ENCODE measurements at regions not wholly inside any gene's neighbourhood (a gene's known extent, or its start where the extent isn't known, plus 50 kb on each side); places are given as distances from the start of the nearest gene placed in this dataset.

DNA sequence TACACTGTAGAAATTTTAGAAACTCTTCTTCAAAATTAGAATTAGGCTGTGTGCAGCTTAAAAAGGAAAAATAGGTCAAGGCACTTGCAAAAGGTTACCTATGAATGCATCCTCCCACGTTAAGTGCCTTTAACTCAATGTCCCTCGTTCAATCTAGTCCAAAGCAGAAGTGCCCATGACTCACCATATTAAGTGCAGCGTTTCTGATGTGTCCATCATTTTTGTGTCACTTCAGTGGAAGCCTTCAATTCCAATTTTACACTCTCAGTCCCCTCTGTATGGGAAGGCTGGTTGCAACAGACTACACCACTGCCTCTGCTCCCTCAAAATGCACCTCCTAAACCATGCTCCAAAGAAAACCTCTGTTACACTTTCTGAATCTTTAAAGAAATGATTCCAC, 53.4 kb downstream of the FOXB1 start:
- no peak overlapping the region for H3K4me3 ChIP-seq (ENCODE audit: low read length)
- TF ChIP-seq ZNF274 (IDR thresholded peaks at IDR 0.05; ENCODE audit: low read depth, low read length): no peak

DNA sequence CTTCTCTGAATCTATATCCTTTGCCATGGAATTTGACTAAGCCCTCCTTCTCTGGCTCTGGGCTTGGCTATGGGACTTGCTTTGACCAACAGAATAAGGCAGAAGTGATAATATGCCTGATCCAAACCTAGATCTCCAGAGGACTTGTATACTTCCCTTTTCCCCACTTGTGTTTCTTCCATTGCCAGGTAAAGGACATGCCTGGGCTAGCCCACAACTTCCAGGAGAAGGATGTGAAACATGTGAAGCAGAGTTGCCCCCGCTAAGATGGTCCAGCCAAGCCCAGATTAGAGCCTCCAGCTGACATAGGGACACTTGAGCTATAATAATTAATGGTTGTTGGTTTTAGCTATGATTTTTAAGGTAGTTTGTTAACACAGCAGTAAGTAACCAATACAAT, 55.1 kb downstream of the FOXB1 start:
- no peak overlapping the region for H3K4me3 ChIP-seq (ENCODE audit: low read length)
- no peak for TF ChIP-seq ZNF274 (IDR thresholded peaks at IDR 0.05; ENCODE audit: low read depth, low read length)

DNA sequence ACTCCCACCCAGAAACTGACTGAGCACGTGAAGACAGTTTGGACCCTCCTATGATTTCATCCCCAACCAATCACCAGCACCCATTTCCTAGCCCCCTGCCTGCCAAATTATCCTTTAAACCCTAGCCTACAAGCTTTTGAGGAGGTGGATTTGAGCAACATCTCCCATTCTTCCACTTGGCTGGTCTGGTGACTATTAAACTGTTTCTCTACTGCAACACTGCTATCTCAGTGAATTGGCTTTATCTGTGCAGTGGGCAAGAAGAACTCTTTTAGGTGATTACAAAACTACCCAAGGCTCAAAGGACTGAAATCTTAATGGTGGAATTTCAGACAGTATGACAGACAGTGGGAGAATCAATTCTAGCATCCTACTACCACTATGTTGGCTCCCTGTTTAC, 57.6 kb downstream of the FOXB1 start:
- H3K4me3 ChIP-seq (ENCODE audit: low read length): no peak overlapping the region
- no peak for TF ChIP-seq ZNF274 (IDR thresholded peaks at IDR 0.05; ENCODE audit: low read depth, low read length)

DNA sequence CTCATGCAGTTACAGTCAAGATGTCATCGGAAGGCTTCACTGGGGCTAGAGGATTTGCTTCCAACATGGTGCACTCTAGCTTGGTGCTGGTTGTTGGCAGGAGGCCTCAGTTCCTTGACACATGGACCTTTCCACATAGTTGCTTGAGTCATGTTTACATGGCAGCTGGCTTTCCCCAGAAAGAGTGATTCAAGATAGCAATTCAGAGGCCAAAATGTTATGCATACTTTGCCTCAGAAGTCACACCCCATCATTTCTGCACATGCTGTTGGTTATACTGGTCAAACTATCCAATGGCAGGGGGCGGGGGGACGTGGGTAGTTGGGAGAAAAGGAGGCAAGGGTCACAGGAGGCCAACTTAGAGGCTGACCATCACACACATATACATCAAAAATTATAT, 58.7 kb downstream of the FOXB1 start:
- TF ChIP-seq ZNF274 (IDR thresholded peaks at IDR 0.05; ENCODE audit: low read depth, low read length): no peak
- no peak overlapping the region for H3K4me3 ChIP-seq (ENCODE audit: low read length)

DNA sequence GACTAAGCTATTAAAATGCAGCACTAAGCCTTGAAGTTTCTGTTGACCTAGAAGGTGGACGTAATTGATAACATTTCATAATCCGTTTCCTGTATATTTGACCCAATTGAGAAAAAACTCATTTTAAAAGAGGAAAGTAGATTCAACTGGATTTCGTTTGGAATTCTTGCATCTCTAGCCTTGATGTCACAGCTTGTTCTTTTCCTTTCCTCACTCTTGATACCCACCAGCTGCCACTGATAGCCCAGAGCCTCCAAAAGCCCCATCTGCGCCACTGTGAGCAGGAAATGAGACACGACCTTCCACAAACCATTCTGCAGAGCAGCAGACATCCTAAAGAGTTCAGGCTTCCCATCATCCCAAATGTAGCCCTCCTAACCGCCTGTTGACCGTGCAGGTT, 61.8 kb downstream of the FOXB1 start:
- H3K4me3 ChIP-seq (ENCODE audit: low read length): no peak overlapping the region
- TF ChIP-seq ZNF274 (IDR thresholded peaks at IDR 0.05; ENCODE audit: low read depth, low read length): no peak

DNA sequence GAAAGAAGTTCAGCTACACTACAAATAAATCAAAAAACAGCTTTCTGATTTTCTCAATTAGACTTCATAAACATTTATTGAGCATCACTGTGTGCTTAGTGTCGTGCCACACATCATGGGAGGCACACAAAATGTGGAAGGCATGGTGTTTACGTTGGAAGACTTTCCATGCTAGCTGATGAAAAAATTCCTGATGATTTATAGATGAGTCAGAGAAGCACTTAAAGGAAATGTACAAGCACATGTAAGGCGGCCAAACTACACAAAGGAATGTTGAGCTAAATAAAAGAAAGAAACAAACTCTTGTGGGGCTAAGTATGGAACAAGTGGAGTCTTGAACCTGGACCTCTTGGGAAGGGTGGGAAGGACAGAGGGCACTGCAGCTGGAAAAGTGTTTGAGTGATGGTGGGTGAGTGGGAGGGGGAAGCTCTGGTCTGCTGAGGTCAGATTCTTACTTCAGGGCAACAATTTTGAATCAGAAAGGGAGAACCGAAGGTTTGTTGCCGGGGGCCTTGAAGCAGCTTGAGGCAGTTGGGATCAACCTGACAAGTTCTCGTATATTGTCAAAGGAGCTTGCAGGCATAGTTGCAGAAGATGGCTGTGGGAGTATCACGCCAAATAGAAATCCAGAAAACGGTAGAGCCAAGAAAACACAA, 66.9 kb downstream of the FOXB1 start:
- H3K4me3 ChIP-seq (ENCODE audit: low read length): no peak overlapping the region

DNA sequence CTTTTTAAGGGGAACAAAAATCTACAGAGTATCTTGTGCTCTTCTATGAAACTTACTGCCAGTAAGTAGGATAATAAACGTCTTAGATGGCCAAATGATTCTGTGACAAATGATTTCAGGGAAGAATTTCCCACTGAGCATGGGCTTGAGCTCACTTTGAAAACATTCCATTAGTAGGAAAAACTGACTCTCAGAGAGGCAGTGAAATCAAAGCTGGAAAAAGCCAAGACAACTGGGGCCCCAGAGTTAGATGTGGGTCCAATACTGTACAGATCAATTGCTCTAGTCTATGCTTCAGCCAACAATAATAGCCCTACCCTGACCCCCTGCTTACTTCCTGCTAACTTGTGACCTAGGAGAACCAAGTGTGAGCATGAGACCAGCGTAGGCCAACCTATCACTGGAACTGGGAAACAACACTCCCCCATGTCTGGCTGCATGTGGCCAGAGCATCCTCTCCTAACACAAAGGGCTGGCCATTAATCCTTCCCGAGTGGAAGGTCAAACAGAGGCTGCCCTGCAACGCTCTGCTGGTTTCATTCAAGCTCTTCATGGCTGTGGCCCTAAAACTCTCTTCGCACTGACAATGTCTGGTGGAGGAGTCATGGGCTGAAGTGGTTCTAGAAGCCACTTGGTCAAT, 68.8 kb downstream of the FOXB1 start:
- no peak for TF ChIP-seq ZNF274 (IDR thresholded peaks at IDR 0.05; ENCODE audit: low read depth, low read length)
- H3K4me3 ChIP-seq (ENCODE audit: low read length): no peak overlapping the region

More for the DNA sequence above, 66.9 kb downstream of the FOXB1 start:
- no peak for TF ChIP-seq ZNF274 (IDR thresholded peaks at IDR 0.05; ENCODE audit: low read depth, low read length)

DNA sequence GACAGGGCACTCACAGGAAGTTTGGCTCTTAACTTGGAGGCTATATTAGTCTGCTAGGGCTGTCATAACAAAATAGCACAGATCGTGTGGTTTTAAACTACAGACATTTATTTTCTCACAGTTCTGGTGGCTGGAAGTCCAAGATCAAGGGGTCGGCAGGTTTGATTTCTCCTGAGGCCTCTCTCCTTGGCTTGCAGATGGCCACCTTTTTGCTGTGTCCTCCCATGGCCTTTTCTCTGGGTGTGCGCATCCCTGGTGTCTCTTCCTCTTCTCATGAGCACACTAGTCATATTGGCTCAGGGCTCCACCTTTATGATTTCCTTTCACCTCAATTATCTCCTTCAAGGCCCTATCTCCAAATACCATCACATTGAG, 69.3 kb downstream of the FOXB1 start:
- H3K4me3 ChIP-seq (ENCODE audit: low read length): no peak overlapping the region
- no peak for TF ChIP-seq ZNF274 (IDR thresholded peaks at IDR 0.05; ENCODE audit: low read depth, low read length)

DNA sequence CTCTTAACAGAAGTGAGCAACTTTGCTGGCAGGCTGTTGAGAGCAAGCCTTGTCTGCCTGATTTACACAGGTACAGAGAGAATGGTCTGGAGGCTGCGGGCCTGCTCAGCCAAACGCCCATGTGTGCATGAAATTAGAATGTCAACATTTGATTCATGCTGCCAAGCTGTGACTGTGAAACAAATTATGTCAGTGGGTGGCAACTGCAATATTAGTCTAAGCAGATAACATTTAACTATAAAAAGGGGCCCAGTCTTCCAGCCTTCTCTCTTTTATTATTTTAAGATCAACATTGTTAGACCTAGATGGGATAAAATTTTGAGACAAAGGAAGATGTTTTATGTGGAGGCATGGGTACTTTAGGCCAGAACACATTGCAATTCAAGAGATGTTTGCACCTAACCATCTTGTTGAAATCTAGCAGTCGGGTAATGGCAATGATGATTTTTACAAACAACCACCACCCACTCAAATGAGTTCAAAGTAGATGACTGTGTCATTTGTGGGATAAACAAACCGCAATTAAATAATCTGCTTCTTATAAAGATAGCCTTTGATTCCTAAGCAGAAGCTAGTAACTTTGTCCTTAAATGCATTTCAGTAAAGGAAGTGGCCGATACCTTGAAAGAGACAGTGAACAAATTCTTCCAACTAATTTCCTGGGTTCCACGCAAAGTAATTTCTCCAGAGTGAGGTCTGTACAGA, 70.2 kb downstream of the FOXB1 start:
- TF ChIP-seq ZNF274 (IDR thresholded peaks at IDR 0.05; ENCODE audit: low read depth, low read length): no peak
- H3K4me3 ChIP-seq (ENCODE audit: low read length): no peak overlapping the region

DNA sequence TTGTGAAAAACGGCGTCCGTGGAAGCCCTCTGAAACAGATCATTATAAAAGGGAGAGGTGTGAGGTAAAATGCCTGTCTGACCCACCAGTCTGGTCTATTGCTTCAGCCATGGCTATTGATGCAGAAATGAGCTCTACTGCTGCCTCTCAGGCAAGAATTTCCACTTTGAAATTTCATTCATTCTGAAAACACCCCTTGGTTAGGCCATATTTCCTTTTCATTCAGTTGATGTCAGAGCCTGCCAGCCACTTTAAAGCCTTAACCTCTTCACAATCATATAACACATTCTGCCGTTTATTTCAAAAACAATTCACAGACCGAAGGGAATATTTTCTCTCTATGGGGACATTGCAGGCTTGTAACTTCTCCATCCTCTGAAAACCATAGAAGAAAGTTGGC, 71.9 kb downstream of the FOXB1 start:
- H3K4me3 ChIP-seq (ENCODE audit: low read length): no peak overlapping the region
- TF ChIP-seq ZNF274 (IDR thresholded peaks at IDR 0.05; ENCODE audit: low read depth, low read length): no peak

DNA sequence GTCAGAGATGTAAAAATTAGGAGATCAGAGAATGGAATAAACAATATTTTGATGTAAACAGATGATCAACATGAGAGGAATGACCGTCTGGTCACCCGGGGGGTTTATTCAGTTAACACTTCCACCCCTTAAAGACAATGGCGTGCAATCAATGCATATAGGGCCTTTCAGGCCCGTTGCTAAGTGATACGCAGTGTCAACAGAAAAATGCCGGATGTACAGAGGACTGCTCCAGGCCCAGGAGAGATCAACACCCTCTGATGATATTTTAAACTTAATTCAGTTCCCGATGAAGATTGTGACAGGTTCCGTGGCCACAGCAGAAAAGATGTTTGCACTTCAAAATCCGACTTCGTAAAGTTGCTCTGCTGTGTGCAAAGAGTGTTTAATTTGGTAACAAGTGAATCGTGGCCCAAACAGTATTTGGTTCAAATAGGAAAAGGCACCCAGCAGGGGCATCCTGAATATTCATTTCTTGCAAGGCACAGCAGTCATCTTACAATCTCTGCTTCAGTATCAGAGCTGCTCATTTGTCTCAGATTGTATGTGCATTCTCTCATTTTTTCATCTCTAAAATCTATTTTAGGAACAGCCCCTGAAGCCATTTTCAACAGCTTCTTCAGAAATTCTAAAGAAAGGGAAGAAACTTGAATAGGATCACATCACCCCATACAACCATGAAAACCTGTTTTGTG, 72.6 kb downstream of the FOXB1 start:
- TF ChIP-seq ZNF274 (IDR thresholded peaks at IDR 0.05; ENCODE audit: low read depth, low read length): no peak
- H3K4me3 ChIP-seq (ENCODE audit: low read length): no peak overlapping the region

DNA sequence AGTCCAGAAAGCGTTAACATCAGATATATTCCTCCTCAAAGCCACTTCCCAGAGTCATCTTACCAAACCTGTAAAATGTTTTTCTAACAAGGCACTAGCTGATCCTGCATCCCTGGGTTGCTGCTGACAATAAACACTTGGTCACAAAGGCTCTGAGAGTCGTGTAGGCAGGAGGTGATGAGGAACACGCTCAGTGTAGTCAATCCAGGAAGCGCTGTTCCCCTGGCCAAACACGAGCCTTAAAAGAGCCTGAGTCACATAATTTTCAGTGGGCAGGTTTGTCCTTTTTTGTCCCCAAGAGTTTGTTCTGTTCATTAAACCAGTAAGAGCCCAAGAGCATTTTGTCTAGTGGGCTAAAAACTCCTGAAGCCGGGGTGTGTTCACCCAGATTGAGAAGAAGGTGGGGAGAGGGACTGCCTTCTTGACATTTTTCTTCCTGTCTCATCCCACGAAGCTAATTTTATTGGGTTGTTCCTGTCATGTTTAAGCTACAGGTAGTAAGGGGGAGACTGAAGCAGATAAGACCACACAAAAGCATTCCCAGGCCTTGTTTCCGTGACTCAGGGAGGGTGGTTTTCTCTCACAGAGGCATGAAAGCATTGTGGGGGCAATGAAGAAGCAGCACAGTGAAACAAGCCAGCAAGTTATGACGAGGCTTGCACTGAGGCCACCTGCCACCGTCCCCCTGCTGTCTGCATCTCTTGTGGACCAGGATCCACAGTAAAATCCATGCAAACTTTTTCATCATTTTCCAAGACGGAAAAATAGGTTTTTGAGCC, 73.7 kb downstream of the FOXB1 start:
- H3K4me3 ChIP-seq (ENCODE audit: low read length): no peak overlapping the region
- TF ChIP-seq ZNF274 (IDR thresholded peaks at IDR 0.05; ENCODE audit: low read depth, low read length): no peak

DNA sequence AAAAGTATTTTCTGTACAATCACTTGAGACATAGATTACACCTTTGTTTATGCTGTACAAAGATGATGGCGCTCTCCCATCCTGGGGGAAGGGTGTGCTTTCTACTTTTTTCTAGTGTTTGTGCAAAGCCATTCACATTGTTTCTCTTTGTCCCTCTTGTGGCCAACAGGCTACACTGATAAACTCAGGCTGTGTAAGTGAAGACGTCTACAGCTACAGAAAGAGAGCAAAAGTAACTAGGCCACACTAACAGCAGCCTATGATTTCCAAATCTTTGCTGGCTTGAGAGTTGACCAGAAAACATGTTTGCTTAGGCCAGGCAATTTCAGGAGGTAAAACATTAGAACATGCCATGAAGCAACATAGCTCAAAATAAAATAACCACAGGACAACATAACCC, 75.1 kb downstream of the FOXB1 start:
- TF ChIP-seq ZNF274 (IDR thresholded peaks at IDR 0.05; ENCODE audit: low read depth, low read length): no peak
- H3K4me3 ChIP-seq (ENCODE audit: low read length): no peak overlapping the region

DNA sequence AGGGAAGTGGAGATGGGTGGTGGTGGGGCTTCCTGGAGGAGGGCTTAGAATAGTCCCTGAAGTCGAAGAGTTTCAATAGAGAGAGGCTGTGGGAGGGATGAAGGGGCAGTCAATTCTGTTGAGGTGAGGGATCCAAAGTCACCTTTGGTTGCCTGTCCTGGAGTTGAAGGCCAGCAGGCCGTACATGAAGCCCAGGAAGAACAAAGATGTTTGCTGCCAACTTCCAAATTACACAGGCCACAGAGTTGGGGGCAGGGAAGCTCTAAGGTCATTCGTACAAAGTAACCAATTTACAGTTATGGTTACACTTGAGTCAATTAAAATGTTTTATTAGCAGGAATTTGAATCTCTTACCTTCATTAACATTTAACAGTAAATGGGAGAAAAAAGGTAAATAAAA, 77.9 kb downstream of the FOXB1 start:
- no peak for TF ChIP-seq ZNF274 (IDR thresholded peaks at IDR 0.05; ENCODE audit: low read depth, low read length)
- no peak overlapping the region for H3K4me3 ChIP-seq (ENCODE audit: low read length)

Data from GM08714 (cell line).